Sigmoid colon (tissue), 6 donors: ENCODE measurements at regions not wholly inside any gene's neighbourhood (a gene's known extent, or its start where the extent isn't known, plus 50 kb on each side); places are given as distances from the start of the nearest gene placed in this dataset.

Source experiments
- DNase-seq: peaks from one replicate; pipeline ENCODE4 v3.0.0-alpha.2; 2019
- H3K27ac ChIP-seq, 4 donors: fragments of 200-600 bp; sonication (generic); one replicate each; pipeline ENCODE4 v1.5.1; 2016 to 2019; ENCODE audit warnings: mild to moderate bottlenecking in 1 of 4
- H3K27me3 ChIP-seq, 3 donors: fragments of 200-600 bp; sonication (generic); one replicate each; pipeline ENCODE4 v1.5.1; 2019; ENCODE audit warnings: mild to moderate bottlenecking in 1 of 3
- H3K36me3 ChIP-seq, 4 donors: fragments of 200-600 bp; sonication (generic); one replicate each; pipeline ENCODE4 v1.5.1; 2016 to 2019
- H3K4me1 ChIP-seq, 4 donors: fragments of 200-600 bp; sonication (generic); one replicate each; pipeline ENCODE4 v1.5.1; 2017 to 2019
- H3K4me3 ChIP-seq, 4 donors: fragments of 200-600 bp; sonication (generic); one replicate each; pipeline ENCODE4 v1.5.1; 2017 to 2019; ENCODE audit warnings: mild to moderate bottlenecking in 2 of 4, moderate library complexity in 1 of 4
- H3K9me3 ChIP-seq, 4 donors: fragments of 200-600 bp in 3 of 4; sonication (generic) in 3 of 4; one replicate each; pipeline versions ENCODE4 v1.5.1 to v1.6.1; 2013 to 2019
- CTCF ChIP-seq, 4 experiments: fragments of 450-650 bp in 3 of 4; fragments of 200-600 bp in 1 of 4; IDR thresholded peaks; one replicate each; pipeline ENCODE4 v1.5.1; 2016 to 2019; ENCODE audit warnings: antibody characterized with exemption in 4 of 4, mild to moderate bottlenecking in 3 of 4, moderate library complexity in 2 of 4
- EP300 ChIP-seq, 4 donors: sonication (generic); formaldehyde crosslinking; IDR thresholded peaks; one replicate each; pipeline ENCODE4 v1.6.1; 2017; ENCODE audit warnings: antibody characterized with exemption in 4 of 4
- POLR2A ChIP-seq, 2 donors: fragments of 450-650 bp; IDR thresholded peaks; one replicate each; pipeline ENCODE4 v1.6.1; 2016; ENCODE audit warnings: antibody characterized with exemption in 2 of 2, mild to moderate bottlenecking in 2 of 2, moderate library complexity in 2 of 2
- POLR2AphosphoS5 ChIP-seq, 4 donors: sonication (generic); formaldehyde crosslinking; IDR thresholded peaks; one replicate each; pipeline ENCODE4 v1.6.1; 2017; ENCODE audit warnings: antibody characterized with exemption in 4 of 4
- WGBS, 2 donors: extraction: QIAGEN DNeasy Blood & Tissue Kit; methylation state at CpG; one replicate each; pipeline ENCODE4 v1.1.7; 2013; 5-methylcytosine and 5-hydroxymethylcytosine counted together
- intact Hi-C: fragments of 100-400 bp; cut with DNase I; formaldehyde crosslinking; loops from one replicate; pipeline ENCODE4 v1.15.1; 2023
- donor health status: healthy with polysubstance abuse.
- donor health status: healthy.

GRCh38 chr2:173815772-173816171 is 149.4 kb downstream of the SP3 start:
- Histone ChIP-seq H3K9me3 (no peaks in the 10 kb centered on the region), H3K4me3 (no peak overlapping the region), H3K27me3 (no peaks in the 10 kb centered on the region), H3K36me3 (no peaks in the 10 kb centered on the region), H3K27ac (no peak overlapping the region), H3K4me1 (no peaks in the 10 kb centered on the region)
- intact Hi-C loops = no loop called here
- WGBS, 2 donors = 93 to 95% methylated on average over 5 of the region's 5 CpGs
- no peak for DNase-seq
- TF ChIP-seq POLR2AphosphoS5 (IDR thresholded peaks at IDR 0.05) (no peak), CTCF (IDR thresholded peaks at IDR 0.05) (no peak), POLR2A (IDR thresholded peaks at IDR 0.05) (no peak), EP300 (IDR thresholded peaks at IDR 0.05) (no peak)

GRCh38 chr2:173817582-173817981 is 147.6 kb downstream of the SP3 start:
- intact Hi-C loops = no loop called here
- TF ChIP-seq EP300 (IDR thresholded peaks at IDR 0.05) (no peak), CTCF (IDR thresholded peaks at IDR 0.05) (no peak), POLR2A (IDR thresholded peaks at IDR 0.05) (no peak), POLR2AphosphoS5 (IDR thresholded peaks at IDR 0.05) (no peak)
- Histone ChIP-seq H3K4me3 (no peak overlapping the region), H3K4me1 (no peaks in the 10 kb centered on the region), H3K27ac (no peak overlapping the region), H3K27me3 (no peaks in the 10 kb centered on the region), H3K36me3 (no peaks in the 10 kb centered on the region), H3K9me3 (no peaks in the 10 kb centered on the region)
- WGBS, 2 donors = 90 to 91% methylated on average over 4 of the region's 4 CpGs
- no peak for DNase-seq

GRCh38 chr2:173818285-173818684 is 146.9 kb downstream of the SP3 start:
- H3K27ac ChIP-seq = no peak overlapping the region
- no peaks in the 10 kb centered on the region for H3K27me3 ChIP-seq
- intact Hi-C loops = no loop called here
- H3K4me1 ChIP-seq = no peaks in the 10 kb centered on the region
- H3K4me3 ChIP-seq = no peak overlapping the region
- 95 to 96% methylated on average over 4 of the region's 4 CpGs for WGBS, 2 donors
- TF ChIP-seq CTCF (IDR thresholded peaks at IDR 0.05) (no peak), EP300 (IDR thresholded peaks at IDR 0.05) (no peak), POLR2A (IDR thresholded peaks at IDR 0.05) (no peak), POLR2AphosphoS5 (IDR thresholded peaks at IDR 0.05) (no peak)
- H3K9me3 ChIP-seq = no peaks in the 10 kb centered on the region
- H3K36me3 ChIP-seq = no peaks in the 10 kb centered on the region
- DNase-seq = no peak

GRCh38 chr2:173819852-173820251 is 145.3 kb downstream of the SP3 start:
- no peaks in the 10 kb centered on the region for H3K36me3 ChIP-seq
- 82 to 84% methylated on average over 5 of the region's 5 CpGs for WGBS, 2 donors
- TF ChIP-seq EP300 (IDR thresholded peaks at IDR 0.05) = no peak
- no peak for TF ChIP-seq POLR2AphosphoS5 (IDR thresholded peaks at IDR 0.05)
- TF ChIP-seq POLR2A (IDR thresholded peaks at IDR 0.05) = no peak
- no peak overlapping the region for H3K4me3 ChIP-seq
- H3K27ac ChIP-seq = no peak overlapping the region
- H3K27me3 ChIP-seq = no peaks in the 10 kb centered on the region
- no peak for DNase-seq
- intact Hi-C loops = no loop called here
- no peaks in the 10 kb centered on the region for H3K9me3 ChIP-seq
- no peaks in the 10 kb centered on the region for H3K4me1 ChIP-seq

GRCh38 chr2:173821451-173821850 is 143.7 kb downstream of the SP3 start:
- H3K4me1 ChIP-seq = no peaks in the 10 kb centered on the region
- H3K36me3 ChIP-seq = no peaks in the 10 kb centered on the region
- DNase-seq = no peak
- 90 to 92% methylated on average over 9 of the region's 9 CpGs for WGBS, 2 donors
- no peaks in the 10 kb centered on the region for H3K27me3 ChIP-seq
- intact Hi-C loops = no loop called here
- H3K9me3 ChIP-seq = no peaks in the 10 kb centered on the region
- no peak overlapping the region for H3K27ac ChIP-seq
- H3K4me3 ChIP-seq = no peak overlapping the region
- TF ChIP-seq POLR2AphosphoS5 (IDR thresholded peaks at IDR 0.05) = no peak
- TF ChIP-seq POLR2A (IDR thresholded peaks at IDR 0.05) = no peak
- no peak for TF ChIP-seq EP300 (IDR thresholded peaks at IDR 0.05)

GRCh38 chr2:173822889-173823542 is 142.2 kb downstream of the SP3 start:
- intact Hi-C loops = no loop called here
- WGBS, 2 donors = 83 to 86% methylated on average over 6 of the region's 6 CpGs
- Histone ChIP-seq H3K4me3 (no peak overlapping the region), H3K27ac (no peak overlapping the region), H3K9me3 (no peaks in the 10 kb centered on the region), H3K36me3 (no peaks in the 10 kb centered on the region), H3K27me3 (no peaks in the 10 kb centered on the region), H3K4me1 (no peaks in the 10 kb centered on the region)
- no peak for TF ChIP-seq CTCF (IDR thresholded peaks at IDR 0.05)
- TF ChIP-seq POLR2A (IDR thresholded peaks at IDR 0.05) = no peak
- TF ChIP-seq POLR2AphosphoS5 (IDR thresholded peaks at IDR 0.05) = no peak
- no peak for TF ChIP-seq EP300 (IDR thresholded peaks at IDR 0.05)
- DNase-seq = no peak
